ENCODE measurements at regions not wholly inside any gene's neighbourhood (a gene's known extent, or its start where the extent isn't known, plus 50 kb on each side); places are given as distances from the start of the nearest gene placed in this dataset.

DNA sequence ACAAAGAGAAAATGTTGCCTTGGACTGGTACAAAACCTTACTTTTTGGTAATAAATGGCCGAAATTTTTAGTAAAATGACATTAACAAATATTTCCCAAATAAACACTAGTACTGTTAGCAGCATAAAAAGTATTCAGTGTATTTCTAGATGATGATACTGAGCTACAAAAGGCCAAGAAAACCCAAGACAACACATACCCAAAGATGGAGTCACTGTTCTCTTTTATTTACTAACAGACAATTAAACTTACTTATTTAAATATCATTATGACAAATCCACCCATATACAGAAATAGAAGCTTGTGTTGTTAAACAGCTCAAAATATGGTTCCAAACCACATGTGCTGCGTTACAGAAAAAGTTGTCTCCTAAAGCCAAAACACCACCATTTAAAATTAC is 239.9 kb downstream of the ZEB2 start:
- H3K4me3 ChIP-seq = no peak overlapping the region
- no peaks in the 10 kb centered on the region for H3K36me3 ChIP-seq
- no peak overlapping the region for H3K27ac ChIP-seq
- H3K4me1 ChIP-seq = no peaks in the 10 kb centered on the region
- TF ChIP-seq, protein P1, sequence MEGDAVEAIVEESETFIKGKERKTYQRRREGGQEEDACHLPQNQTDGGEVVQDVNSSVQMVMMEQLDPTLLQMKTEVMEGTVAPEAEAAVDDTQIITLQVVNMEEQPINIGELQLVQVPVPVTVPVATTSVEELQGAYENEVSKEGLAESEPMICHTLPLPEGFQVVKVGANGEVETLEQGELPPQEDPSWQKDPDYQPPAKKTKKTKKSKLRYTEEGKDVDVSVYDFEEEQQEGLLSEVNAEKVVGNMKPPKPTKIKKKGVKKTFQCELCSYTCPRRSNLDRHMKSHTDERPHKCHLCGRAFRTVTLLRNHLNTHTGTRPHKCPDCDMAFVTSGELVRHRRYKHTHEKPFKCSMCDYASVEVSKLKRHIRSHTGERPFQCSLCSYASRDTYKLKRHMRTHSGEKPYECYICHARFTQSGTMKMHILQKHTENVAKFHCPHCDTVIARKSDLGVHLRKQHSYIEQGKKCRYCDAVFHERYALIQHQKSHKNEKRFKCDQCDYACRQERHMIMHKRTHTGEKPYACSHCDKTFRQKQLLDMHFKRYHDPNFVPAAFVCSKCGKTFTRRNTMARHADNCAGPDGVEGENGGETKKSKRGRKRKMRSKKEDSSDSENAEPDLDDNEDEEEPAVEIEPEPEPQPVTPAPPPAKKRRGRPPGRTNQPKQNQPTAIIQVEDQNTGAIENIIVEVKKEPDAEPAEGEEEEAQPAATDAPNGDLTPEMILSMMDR (IDR thresholded peaks at IDR 0.05) = no peak
- DNase-seq (ENCODE audit: low spot score) = no peak
- no peaks in the 10 kb centered on the region for H3K9me3 ChIP-seq
- H3K27me3 ChIP-seq = no peaks in the 10 kb centered on the region

DNA sequence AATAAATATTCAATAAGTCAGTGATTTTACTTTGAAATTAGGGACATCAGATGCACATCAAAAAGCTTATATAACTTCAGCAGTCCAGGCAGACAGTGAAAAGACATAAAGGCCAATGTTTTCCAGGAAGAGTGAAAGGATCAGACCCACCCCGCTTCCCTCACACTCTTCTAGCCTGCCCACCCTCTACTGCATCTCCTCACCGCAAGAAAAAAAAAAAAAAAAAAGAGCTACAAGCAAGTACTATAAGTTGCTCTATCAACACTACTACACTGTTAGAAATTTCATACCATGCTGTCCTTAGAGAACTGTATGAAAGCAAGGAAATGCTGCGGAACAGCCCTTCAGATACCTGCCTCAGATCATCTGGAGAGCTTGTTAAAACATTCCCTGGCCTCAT is 240.8 kb downstream of the ZEB2 start:
- Histone ChIP-seq H3K36me3 (no peaks in the 10 kb centered on the region), H3K27me3 (no peaks in the 10 kb centered on the region), H3K27ac (no peak overlapping the region), H3K4me3 (no peak overlapping the region), H3K9me3 (no peaks in the 10 kb centered on the region), H3K4me1 (no peaks in the 10 kb centered on the region)
- DNase-seq (ENCODE audit: low spot score) = no peak
- TF ChIP-seq, protein P1 (IDR thresholded peaks at IDR 0.05) = no peak

DNA sequence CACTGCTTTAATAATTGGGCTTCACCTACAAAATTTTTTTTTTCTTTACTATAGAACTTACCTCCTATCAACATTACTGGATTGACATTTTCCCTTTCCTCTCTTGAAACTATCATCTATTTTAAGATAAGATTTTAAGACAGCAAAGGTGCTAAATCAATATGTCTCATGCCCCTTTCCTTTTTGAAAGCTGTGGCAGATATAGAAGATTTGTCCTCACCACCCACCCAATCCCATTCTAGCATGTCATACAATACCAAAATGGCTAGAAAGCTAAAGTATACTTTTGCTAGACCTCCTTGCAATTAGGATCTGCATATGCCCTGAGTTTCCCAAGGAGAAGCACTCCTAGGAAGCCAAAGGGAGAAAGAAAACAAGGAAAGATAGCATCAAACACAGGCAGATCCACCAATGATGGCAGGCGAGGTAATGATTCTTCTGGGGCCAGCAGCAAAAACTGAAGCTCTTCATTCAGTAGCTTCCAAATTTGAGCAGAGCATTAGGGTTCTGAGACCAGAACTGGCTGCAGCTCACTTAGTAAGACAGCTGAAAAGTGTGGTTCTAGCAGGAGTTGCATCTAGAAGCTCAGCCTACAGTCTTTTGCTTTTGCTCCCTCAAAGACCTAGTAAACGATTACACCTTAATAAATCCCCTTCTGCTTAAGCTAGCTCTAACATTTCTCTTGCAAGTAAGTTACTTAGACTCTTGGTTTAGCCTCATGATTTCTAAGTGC is 242.1 kb downstream of the ZEB2 start:
- DNase-seq (ENCODE audit: low spot score) = no peak
- Histone ChIP-seq H3K4me1 (no peaks in the 10 kb centered on the region), H3K9me3 (no peaks in the 10 kb centered on the region), H3K27me3 (no peaks in the 10 kb centered on the region), H3K4me3 (no peak overlapping the region), H3K36me3 (no peaks in the 10 kb centered on the region), H3K27ac (no peak overlapping the region)
- TF ChIP-seq, protein P1 (IDR thresholded peaks at IDR 0.05) = no peak

DNA sequence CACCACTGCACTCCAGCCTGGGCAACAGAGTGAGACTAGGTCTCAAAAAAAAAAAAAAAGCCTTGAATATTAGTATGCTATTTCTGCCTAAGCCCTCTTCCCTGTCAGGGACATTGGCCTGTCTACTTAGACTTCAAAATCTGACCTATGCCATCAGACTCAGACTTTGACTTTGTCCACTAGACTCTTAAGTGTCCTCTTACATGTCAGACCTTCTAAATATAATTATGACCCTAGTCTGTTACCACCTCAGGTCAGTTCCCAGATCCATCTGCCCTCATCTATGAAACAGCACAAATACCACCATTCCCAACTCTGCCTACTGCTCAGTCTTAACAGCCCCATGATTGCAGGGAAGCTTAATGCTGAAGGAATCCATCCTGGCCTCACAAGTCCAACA is 244.6 kb downstream of the ZEB2 start:
- DNase-seq (ENCODE audit: low spot score) = no peak
- Histone ChIP-seq H3K36me3 (no peaks in the 10 kb centered on the region), H3K27ac (no peak overlapping the region), H3K4me3 (no peak overlapping the region), H3K9me3 (no peaks in the 10 kb centered on the region), H3K27me3 (no peaks in the 10 kb centered on the region), H3K4me1 (no peaks in the 10 kb centered on the region)
- TF ChIP-seq, protein P1 (IDR thresholded peaks at IDR 0.05) = no peak

DNA sequence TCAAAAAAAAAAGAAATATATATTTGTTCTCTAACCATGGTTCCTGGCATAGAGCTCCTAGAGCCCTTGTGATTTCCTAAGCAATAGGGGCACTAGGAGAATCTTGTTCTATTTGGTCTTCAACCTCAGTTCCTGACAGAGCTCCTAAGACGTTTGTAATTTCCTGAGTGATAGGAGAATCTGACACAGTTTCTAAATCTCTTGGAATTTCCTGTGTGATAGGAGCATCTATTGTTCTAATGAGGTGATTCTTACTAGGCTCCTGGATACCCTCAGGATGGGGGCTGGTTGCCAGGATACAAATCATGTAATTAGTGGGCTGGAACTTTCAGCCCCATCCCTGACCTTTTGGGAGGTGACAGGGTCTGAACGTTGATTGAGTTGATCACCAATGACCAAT is 245.8 kb downstream of the ZEB2 start:
- no peak for DNase-seq (ENCODE audit: low spot score)
- no peaks in the 10 kb centered on the region for H3K9me3 ChIP-seq
- no peaks in the 10 kb centered on the region for H3K4me1 ChIP-seq
- TF ChIP-seq, protein P1 (IDR thresholded peaks at IDR 0.05) = no peak
- no peak overlapping the region for H3K27ac ChIP-seq
- no peaks in the 10 kb centered on the region for H3K36me3 ChIP-seq
- H3K4me3 ChIP-seq = no peak overlapping the region
- H3K27me3 ChIP-seq = no peaks in the 10 kb centered on the region

DNA sequence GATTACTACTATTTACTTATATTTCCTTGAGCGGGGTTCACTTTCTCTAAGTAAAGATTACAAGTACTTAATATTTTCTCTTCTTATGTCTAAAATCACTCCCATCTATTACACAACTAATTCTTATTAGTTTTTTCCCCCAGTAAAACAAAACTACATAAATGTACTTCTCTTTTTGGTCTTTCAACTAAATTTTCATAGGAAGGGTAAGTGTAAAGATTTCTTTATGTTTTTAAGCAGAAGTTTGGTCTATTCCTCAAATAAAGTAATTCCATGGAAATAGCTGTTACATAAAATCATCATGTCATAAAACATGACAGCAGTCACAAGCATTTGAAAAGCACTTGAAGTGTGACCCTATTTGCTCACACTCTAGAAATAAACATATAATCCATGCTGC is 249.0 kb downstream of the ZEB2 start:
- TF ChIP-seq, protein P1 (IDR thresholded peaks at IDR 0.05) = no peak
- Histone ChIP-seq H3K4me3 (no peak overlapping the region), H3K27ac (no peak overlapping the region), H3K27me3 (no peaks in the 10 kb centered on the region), H3K9me3 (no peaks in the 10 kb centered on the region), H3K4me1 (no peaks in the 10 kb centered on the region), H3K36me3 (no peaks in the 10 kb centered on the region)
- no peak for DNase-seq (ENCODE audit: low spot score)
